ENCODE measurements at regions not wholly inside any gene's neighbourhood (a gene's known extent, or its start where the extent isn't known, plus 50 kb on each side); places are given as distances from the start of the nearest gene placed in this dataset.

- Histone ChIP-seq H3K27ac (peak overlapping the region in 1 of 4 donors; percentile 43), H3K27me3 (no peaks in the 10 kb centered on the region), H3K9me3 (no peaks in the 10 kb centered on the region), H3K36me3 (no peaks in the 10 kb centered on the region), H3K4me3 (no peak overlapping the region), H3K4me1 (peaks cover 0 to 10% of the 10 kb centered on the region in 2 donors)
- intact Hi-C loops (cut with DNase I; ENCODE audit: low total_unique reads): no loop called here
- DNase-seq (no peak), ATAC-seq (no peak)
- TF ChIP-seq CTCF (IDR thresholded peaks at IDR 0.05 in 4 of 5, conservative IDR thresholded peaks at IDR 0.05 in 1 of 5) (no peak), POLR2A (IDR thresholded peaks at IDR 0.05) (no peak)
- in situ Hi-C loops (cut with MboI; ENCODE audit: low sequenced_read_pairs in 4 of 4): no loop called here
These were observed 561.4 kb upstream of the ID2 start for GRCh38 chr2:8120506-8120860.

GRCh38 chr2:8121022-8121825, 560.6 kb upstream of the ID2 start:
- Histone ChIP-seq H3K9me3 (no peaks in the 10 kb centered on the region), H3K4me3 (no peak overlapping the region), H3K36me3 (no peaks in the 10 kb centered on the region), H3K27ac (no peak overlapping the region), H3K27me3 (no peaks in the 10 kb centered on the region), H3K4me1 (peaks cover 0 to 10% of the 10 kb centered on the region in 2 donors)
- ATAC-seq (no peak), DNase-seq (no peak)
- TF ChIP-seq POLR2A (IDR thresholded peaks at IDR 0.05): no peak
- TF ChIP-seq CTCF (IDR thresholded peaks at IDR 0.05 in 4 of 5, conservative IDR thresholded peaks at IDR 0.05 in 1 of 5): no peak
- intact Hi-C loops (cut with DNase I; ENCODE audit: low total_unique reads) (no loop called here), in situ Hi-C loops (cut with MboI; ENCODE audit: low sequenced_read_pairs in 4 of 4) (no loop called here)

GRCh38 chr2:8121826-8122513, 559.9 kb upstream of the ID2 start:
- no peak for ATAC-seq
- intact Hi-C loops (cut with DNase I; ENCODE audit: low total_unique reads) (no loop called here), in situ Hi-C loops (cut with MboI; ENCODE audit: low sequenced_read_pairs in 4 of 4) (no loop called here)
- H3K27ac ChIP-seq: no peak overlapping the region
- H3K27me3 ChIP-seq: no peaks in the 10 kb centered on the region
- H3K36me3 ChIP-seq: no peaks in the 10 kb centered on the region
- peaks cover 0 to 10% of the 10 kb centered on the region in 2 donors for H3K4me1 ChIP-seq
- no peaks in the 10 kb centered on the region for H3K9me3 ChIP-seq
- H3K4me3 ChIP-seq: no peak overlapping the region
- TF ChIP-seq CTCF (IDR thresholded peaks at IDR 0.05 in 4 of 5, conservative IDR thresholded peaks at IDR 0.05 in 1 of 5): no peak
- no peak for TF ChIP-seq POLR2A (IDR thresholded peaks at IDR 0.05)
- no peak for DNase-seq

GRCh38 chr2:8122520-8122919, 559.3 kb upstream of the ID2 start:
- H3K4me1 ChIP-seq: peaks cover 0 to 10% of the 10 kb centered on the region in 2 donors
- no peak overlapping the region for H3K27ac ChIP-seq
- peak in 1 of 2 donors; percentile 36 for ATAC-seq
- H3K9me3 ChIP-seq: no peaks in the 10 kb centered on the region
- no peak for DNase-seq
- TF ChIP-seq CTCF (IDR thresholded peaks at IDR 0.05 in 4 of 5, conservative IDR thresholded peaks at IDR 0.05 in 1 of 5): no peak
- no peak for TF ChIP-seq POLR2A (IDR thresholded peaks at IDR 0.05)
- no peaks in the 10 kb centered on the region for H3K27me3 ChIP-seq
- intact Hi-C loops (cut with DNase I; ENCODE audit: low total_unique reads): no loop called here
- in situ Hi-C loops (cut with MboI; ENCODE audit: low sequenced_read_pairs in 4 of 4): no loop called here
- H3K36me3 ChIP-seq: no peaks in the 10 kb centered on the region
- no peak overlapping the region for H3K4me3 ChIP-seq
